22Rv1 (cell line): ENCODE measurements at regions not wholly inside any gene's neighbourhood (a gene's known extent, or its start where the extent isn't known, plus 50 kb on each side); places are given as distances from the start of the nearest gene placed in this dataset.

ENCODE experiments used
- H3K27ac ChIP-seq: fragments of 450-650 bp; 2 replicates; pipeline ENCODE4 v1.5.1; 2017
- ZFX ChIP-seq: fragments of 450-650 bp; IDR thresholded peaks from 2 replicates; pipeline ENCODE4 v1.6.1; 2017; ENCODE audit warnings: antibody characterized with exemption, borderline replicate concordance
- TF ChIP-seq, protein P1 (sequence below): fragments of 450-650 bp; IDR thresholded peaks from 2 replicates; pipeline ENCODE4 v1.5.1; 2017; ENCODE audit warnings: mild to moderate bottlenecking

DNA sequence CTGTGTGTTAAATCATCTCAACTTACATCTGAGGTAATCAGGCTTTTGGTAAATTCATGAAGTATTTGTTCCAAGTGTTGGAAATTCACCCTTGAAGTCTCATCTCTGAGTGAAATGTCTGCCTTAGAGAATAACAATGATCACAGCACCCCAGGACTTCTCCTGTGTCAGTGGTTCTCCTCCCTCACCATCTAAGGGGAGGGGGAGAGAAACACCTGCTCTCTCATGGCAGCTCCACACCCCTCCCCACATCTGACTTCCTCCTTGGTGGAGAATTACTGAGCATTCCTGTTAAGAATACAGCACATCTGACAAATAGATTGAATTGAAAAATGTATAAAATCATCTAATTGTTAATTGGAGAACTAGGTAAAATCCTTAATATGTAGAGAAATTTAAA, 532.1 kb downstream of the RNF144A start:
- TF ChIP-seq, protein P1, sequence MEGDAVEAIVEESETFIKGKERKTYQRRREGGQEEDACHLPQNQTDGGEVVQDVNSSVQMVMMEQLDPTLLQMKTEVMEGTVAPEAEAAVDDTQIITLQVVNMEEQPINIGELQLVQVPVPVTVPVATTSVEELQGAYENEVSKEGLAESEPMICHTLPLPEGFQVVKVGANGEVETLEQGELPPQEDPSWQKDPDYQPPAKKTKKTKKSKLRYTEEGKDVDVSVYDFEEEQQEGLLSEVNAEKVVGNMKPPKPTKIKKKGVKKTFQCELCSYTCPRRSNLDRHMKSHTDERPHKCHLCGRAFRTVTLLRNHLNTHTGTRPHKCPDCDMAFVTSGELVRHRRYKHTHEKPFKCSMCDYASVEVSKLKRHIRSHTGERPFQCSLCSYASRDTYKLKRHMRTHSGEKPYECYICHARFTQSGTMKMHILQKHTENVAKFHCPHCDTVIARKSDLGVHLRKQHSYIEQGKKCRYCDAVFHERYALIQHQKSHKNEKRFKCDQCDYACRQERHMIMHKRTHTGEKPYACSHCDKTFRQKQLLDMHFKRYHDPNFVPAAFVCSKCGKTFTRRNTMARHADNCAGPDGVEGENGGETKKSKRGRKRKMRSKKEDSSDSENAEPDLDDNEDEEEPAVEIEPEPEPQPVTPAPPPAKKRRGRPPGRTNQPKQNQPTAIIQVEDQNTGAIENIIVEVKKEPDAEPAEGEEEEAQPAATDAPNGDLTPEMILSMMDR, result no peak
- TF ChIP-seq ZFX, result no peak
- no peak overlapping the region for H3K27ac ChIP-seq

DNA sequence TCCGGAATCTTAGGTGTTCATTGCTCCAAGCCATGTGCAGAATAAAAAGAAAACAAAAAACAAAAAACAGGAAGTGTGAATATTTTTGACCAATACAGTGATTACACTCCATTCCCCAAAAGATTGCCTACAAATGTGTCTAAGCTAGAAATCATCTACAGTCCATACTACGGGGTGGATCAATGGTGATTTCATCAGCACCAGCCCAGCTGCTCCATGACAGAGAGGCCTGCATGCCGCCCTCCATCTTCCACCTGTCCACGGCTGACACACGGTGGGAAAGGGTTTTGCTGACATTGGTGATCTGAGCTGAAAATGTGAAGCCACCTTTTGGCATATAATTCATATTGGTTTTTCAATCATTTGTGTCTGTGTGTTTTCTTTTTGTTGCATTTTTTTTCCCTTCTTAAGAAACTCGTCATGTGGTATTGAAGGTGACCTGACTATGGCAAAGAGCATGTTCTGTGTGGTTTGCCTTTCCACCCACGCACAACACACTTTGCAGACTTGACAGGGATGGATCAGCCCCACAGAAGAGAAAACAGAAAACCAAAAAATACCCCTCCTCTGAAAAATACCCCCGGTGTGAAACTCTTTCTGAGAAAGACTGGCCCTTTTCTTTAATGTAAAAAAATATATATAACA, 533.1 kb downstream of the RNF144A start:
- TF ChIP-seq, protein P1, result no peak
- no peak for TF ChIP-seq ZFX

DNA sequence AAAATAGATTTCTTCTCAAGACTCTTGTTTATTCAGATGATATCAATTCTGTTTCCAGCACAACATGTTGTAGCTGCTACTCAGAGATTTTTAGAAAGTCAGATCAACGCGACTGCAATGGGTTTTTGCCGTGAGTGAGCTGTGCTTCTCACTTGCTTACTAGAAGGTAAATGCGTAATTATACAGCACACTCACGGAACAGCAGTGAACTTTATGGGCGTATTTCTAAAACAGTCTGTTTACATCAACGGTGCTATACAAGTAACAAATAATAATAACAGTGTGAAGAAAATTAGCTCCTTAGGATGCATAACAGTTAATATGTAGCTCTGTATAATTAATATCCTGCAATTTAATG, 533.6 kb downstream of the RNF144A start:
- H3K27ac ChIP-seq, result no peak overlapping the region
- TF ChIP-seq, protein P1, result no peak
- TF ChIP-seq ZFX, result no peak

More for the DNA sequence above, 533.1 kb downstream of the RNF144A start:
- H3K27ac ChIP-seq, result no peak overlapping the region

DNA sequence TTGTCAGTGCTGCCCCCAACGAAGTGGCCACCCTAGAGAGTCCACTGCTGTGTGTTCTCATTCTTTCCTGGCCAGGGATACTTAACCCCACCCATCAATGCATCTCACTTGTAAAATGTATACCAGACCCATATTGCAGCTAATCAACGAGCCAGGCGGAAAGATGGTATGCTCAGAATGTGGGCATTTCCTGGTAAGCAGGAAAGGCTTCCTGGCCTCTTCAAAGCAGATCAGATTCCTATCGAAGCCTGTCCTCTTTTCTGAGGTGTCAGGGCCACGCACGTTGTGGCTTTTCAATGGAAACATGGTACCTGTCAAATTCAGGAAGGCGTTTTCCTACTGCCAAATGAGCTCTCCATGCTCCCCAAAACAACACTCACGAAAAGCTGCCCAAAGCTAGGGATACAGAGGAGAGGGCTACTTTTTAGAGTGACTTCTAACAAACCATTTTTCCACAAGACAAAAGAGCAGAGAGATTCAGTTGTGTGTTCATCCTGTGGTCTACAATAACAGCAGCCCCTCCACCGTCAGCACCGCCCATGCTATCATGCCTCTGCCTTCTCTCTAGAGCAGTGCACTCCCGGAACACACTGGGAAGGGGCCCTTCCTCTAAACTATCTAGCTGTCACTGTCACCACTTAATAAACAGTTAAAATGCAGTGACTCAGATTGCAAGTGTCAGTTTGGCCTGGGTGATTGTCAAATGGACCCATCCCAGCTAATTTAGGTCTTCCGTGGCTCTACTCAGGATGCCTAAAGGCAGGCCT, 535.1 kb downstream of the RNF144A start:
- TF ChIP-seq, protein P1, result no peak
- no peak for TF ChIP-seq ZFX

DNA sequence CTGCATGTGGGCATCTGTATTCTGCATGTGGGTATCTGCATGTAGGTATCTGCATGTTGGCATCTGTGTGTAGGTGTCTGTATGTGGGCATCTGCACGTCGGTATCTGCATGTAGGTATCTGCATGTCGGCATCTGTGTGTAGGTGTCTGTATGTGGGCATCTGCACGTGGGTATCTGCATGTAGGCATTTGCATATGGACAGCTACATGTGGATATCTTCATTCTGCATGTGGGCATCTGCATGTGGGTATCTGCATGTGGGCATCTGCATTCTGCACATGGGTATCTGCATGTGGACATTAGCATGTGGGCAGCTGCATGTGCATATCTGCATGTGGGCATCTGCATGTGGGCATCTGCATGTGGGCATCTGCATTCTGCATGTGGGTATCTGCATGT, 537.4 kb downstream of the RNF144A start:
- no peak overlapping the region for H3K27ac ChIP-seq
- TF ChIP-seq, protein P1, result no peak
- TF ChIP-seq ZFX, result no peak

More for the DNA sequence above, 535.1 kb downstream of the RNF144A start:
- no peak overlapping the region for H3K27ac ChIP-seq

DNA sequence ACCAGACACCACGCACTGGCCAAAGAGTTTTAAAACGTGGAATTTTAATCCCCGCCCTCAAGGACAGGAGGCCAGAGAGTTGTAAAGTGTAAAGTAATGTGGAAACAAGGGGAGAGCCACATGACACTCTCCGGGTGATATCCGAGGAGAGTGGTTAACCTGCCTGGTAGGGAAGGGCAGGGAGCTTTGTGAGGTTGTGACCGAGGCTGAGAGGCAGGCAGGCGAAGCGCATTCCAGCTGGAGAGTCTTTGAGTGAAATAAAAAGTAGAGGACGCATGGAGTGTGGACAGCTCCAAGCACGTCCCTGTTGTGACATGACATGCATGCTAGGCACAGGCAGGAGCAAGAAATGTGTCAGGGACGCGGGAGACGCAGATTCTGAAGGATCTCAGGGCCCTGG, 539.5 kb downstream of the RNF144A start:
- no peak overlapping the region for H3K27ac ChIP-seq
- TF ChIP-seq ZFX, result no peak
- TF ChIP-seq, protein P1, result no peak

DNA sequence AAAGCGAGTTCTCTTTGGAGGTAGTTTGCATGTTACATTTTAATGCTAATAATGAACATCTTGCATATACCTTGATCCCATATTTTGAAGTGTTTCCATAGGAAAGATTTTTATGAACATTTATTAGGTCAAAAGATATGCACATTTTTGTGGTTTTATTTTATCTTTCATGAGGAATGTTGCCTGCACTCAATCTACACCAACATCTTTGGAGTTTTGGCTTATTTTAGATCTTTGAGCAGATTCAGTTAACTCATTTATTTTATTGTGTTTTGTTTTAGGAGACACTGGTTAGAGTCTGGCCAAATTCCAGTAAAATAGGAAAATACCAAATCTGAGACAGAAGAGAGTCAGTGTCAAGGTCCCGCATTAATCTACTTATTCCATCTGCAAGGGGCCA, 540.9 kb downstream of the RNF144A start:
- H3K27ac ChIP-seq, result no peak overlapping the region
- TF ChIP-seq ZFX, result no peak
- TF ChIP-seq, protein P1, result no peak
